ENCODE measurements at regions not wholly inside any gene's neighbourhood (a gene's known extent, or its start where the extent isn't known, plus 50 kb on each side); places are given as distances from the start of the nearest gene placed in this dataset.

DNA sequence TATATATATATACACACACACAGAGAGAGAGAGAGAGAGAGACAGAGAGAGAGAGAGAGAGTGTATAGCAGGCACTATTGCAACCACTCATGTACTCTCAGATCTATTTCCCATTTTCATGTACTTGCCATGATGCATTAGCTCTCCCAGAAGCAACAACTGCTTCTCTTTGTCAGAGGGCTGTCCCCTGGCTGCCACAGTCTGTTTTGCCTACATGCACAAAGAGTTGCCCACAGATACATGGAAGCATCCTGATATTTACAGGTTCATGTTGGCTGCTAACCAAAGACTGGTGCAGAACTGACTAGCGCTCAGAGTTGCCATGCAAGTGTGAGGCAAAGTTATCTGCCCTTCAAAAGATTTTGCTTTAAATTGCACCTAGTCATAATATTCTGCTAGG, 469.3 kb upstream of the ZNF804A start:
- H3F3A ChIP-seq (ENCODE audit: insufficient read depth, low read length): no peaks in the 10 kb centered on the region
- no peaks in the 10 kb centered on the region for H3K9me2 ChIP-seq (ENCODE audit: low read depth, low read length)
- no peak overlapping the region for H3K4me2 ChIP-seq (ENCODE audit: low read length)
- H3K9ac ChIP-seq (ENCODE audit: low read length): no peak overlapping the region
- H3K36me3 ChIP-seq (ENCODE audit: insufficient read depth, low read length): no peaks in the 10 kb centered on the region; the same call in 1 of the 2 replicates
- no peaks in the 10 kb centered on the region for H4K20me1 ChIP-seq (ENCODE audit: insufficient read depth, low read length)
- H3K27me3 ChIP-seq (ENCODE audit: insufficient read depth, low read length): no peaks in the 10 kb centered on the region
- H2AFZ ChIP-seq (ENCODE audit: low read length): no peak overlapping the region
- no peak overlapping the region for H3K4me3 ChIP-seq (ENCODE audit: low read depth, low read length, poor library complexity, severe bottlenecking)
- no peak overlapping the region for H3K27ac ChIP-seq (ENCODE audit: low read depth, low read length, poor library complexity, severe bottlenecking)
- H3K79me2 ChIP-seq (ENCODE audit: insufficient read depth, low read length): no peaks in the 10 kb centered on the region
- TF ChIP-seq, protein P1, sequence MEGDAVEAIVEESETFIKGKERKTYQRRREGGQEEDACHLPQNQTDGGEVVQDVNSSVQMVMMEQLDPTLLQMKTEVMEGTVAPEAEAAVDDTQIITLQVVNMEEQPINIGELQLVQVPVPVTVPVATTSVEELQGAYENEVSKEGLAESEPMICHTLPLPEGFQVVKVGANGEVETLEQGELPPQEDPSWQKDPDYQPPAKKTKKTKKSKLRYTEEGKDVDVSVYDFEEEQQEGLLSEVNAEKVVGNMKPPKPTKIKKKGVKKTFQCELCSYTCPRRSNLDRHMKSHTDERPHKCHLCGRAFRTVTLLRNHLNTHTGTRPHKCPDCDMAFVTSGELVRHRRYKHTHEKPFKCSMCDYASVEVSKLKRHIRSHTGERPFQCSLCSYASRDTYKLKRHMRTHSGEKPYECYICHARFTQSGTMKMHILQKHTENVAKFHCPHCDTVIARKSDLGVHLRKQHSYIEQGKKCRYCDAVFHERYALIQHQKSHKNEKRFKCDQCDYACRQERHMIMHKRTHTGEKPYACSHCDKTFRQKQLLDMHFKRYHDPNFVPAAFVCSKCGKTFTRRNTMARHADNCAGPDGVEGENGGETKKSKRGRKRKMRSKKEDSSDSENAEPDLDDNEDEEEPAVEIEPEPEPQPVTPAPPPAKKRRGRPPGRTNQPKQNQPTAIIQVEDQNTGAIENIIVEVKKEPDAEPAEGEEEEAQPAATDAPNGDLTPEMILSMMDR (IDR thresholded peaks at IDR 0.05; ENCODE audit: low read length): no peak
- no peak for TF ChIP-seq EZH2 (IDR thresholded peaks at IDR 0.05; ENCODE audit: borderline replicate concordance, low read length)
- H3K9me3 ChIP-seq (ENCODE audit: low read length): no peaks in the 10 kb centered on the region
- no peaks in the 10 kb centered on the region for H3K4me1 ChIP-seq (ENCODE audit: insufficient read depth, low read length, severe bottlenecking)

DNA sequence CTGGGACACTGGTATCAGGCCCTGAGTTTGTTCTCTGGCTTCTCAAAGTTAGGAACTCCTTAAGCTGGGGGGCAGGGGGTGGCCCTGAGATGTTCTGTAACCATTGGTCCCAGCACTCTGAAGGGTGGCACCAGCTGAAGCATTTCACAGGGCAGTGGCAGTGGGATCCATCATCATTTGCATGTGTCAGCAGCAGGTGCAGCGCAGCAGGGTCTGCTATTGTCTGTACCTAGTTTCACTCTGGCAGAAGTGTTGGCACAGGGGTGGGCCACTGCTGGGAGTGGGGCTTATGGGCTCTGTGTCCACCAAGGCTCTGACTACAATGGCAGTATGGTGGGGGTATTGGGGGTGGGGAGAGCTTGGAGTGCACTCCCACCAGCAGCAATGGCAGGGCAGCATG, 460.4 kb upstream of the ZNF804A start:
- Histone ChIP-seq H3K9me3 (ENCODE audit: low read length) (peaks cover 16% of the 10 kb centered on the region), H3K4me2 (ENCODE audit: low read length) (no peak overlapping the region), H3K27ac (ENCODE audit: low read depth, low read length, poor library complexity, severe bottlenecking) (no peak overlapping the region), H3K9me2 (ENCODE audit: low read depth, low read length) (no peaks in the 10 kb centered on the region), H3K36me3 (ENCODE audit: insufficient read depth, low read length) (no peaks in the 10 kb centered on the region; the same call in 1 of the 2 replicates), H3K9ac (ENCODE audit: low read length) (no peak overlapping the region), H3K79me2 (ENCODE audit: insufficient read depth, low read length) (no peaks in the 10 kb centered on the region), H2AFZ (ENCODE audit: low read length) (no peak overlapping the region), H3K4me3 (ENCODE audit: low read depth, low read length, poor library complexity, severe bottlenecking) (no peak overlapping the region), H3F3A (ENCODE audit: insufficient read depth, low read length) (no peaks in the 10 kb centered on the region), H3K27me3 (ENCODE audit: insufficient read depth, low read length) (no peaks in the 10 kb centered on the region), H3K4me1 (ENCODE audit: insufficient read depth, low read length, severe bottlenecking) (peaks cover 7% of the 10 kb centered on the region), H4K20me1 (ENCODE audit: insufficient read depth, low read length) (no peaks in the 10 kb centered on the region)
- TF ChIP-seq, protein P1 (IDR thresholded peaks at IDR 0.05; ENCODE audit: low read length): no peak
- no peak for TF ChIP-seq EZH2 (IDR thresholded peaks at IDR 0.05; ENCODE audit: borderline replicate concordance, low read length)

DNA sequence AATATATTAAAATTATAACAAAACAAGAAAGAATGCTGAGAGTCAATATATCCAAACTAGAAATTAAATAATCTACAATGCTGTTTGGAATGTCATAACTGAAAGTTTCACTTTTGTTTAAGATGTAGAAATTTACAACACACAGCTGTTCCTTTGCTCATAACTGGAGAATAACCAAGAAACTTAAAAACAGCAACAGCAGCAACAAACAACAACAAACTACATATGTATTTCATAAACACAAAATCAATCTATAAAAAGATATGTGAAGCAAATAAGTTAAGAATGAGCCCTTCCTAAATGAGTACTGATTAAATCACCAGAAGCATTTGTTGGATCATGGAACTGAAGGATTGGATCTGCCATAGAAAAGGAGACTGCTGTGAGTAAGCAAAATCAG, 456.5 kb upstream of the ZNF804A start:
- Histone ChIP-seq H3K27me3 (ENCODE audit: insufficient read depth, low read length) (no peaks in the 10 kb centered on the region), H3K4me3 (ENCODE audit: low read depth, low read length, poor library complexity, severe bottlenecking) (no peak overlapping the region), H4K20me1 (ENCODE audit: insufficient read depth, low read length) (no peaks in the 10 kb centered on the region), H3K27ac (ENCODE audit: low read depth, low read length, poor library complexity, severe bottlenecking) (no peak overlapping the region), H2AFZ (ENCODE audit: low read length) (no peak overlapping the region), H3K4me2 (ENCODE audit: low read length) (no peak overlapping the region), H3K9ac (ENCODE audit: low read length) (no peak overlapping the region), H3F3A (ENCODE audit: insufficient read depth, low read length) (no peaks in the 10 kb centered on the region), H3K36me3 (ENCODE audit: insufficient read depth, low read length) (no peaks in the 10 kb centered on the region), H3K79me2 (ENCODE audit: insufficient read depth, low read length) (no peaks in the 10 kb centered on the region), H3K9me2 (ENCODE audit: low read depth, low read length) (no peaks in the 10 kb centered on the region), H3K9me3 (ENCODE audit: low read length) (no peaks in the 10 kb centered on the region), H3K4me1 (ENCODE audit: insufficient read depth, low read length, severe bottlenecking) (peaks cover 7% of the 10 kb centered on the region)
- no peak for TF ChIP-seq EZH2 (IDR thresholded peaks at IDR 0.05; ENCODE audit: borderline replicate concordance, low read length)
- TF ChIP-seq, protein P1 (IDR thresholded peaks at IDR 0.05; ENCODE audit: low read length): no peak

Data from OCI-LY1 (cell line).